GM12878 (cell line): ENCODE measurements at regions not wholly inside any gene's neighbourhood (a gene's known extent, or its start where the extent isn't known, plus 50 kb on each side); places are given as distances from the start of the nearest gene placed in this dataset.

Experiments used
- CBX5 ChIP-seq: sonication (generic); IDR thresholded peaks from 2 replicates; pipeline ENCODE4 v1.6.1; 2016; ENCODE audit warnings: low read depth, moderate library complexity, mild to moderate bottlenecking, inconsistent platforms
- EP300 ChIP-seq, 2 experiments: fragments of 150-350 bp in 1 of 2; IDR thresholded peaks; 2 replicates each; pipeline ENCODE4 v1.6.1; 2011 to 2012; ENCODE audit warnings: low read depth in 2 of 2, low read length in 2 of 2, borderline replicate concordance in 1 of 2, improper control_type of control experiment in 1 of 2, inconsistent platforms in 1 of 2; ENCODE audit not compliant: control insufficient read depth in 1 of 2
- EZH2 ChIP-seq: IDR thresholded peaks from 2 replicates; pipeline ENCODE4 v1.6.1; 2012; ENCODE audit warnings: low read depth, mild to moderate bottlenecking, control low read depth, inconsistent platforms, low read length, borderline replicate concordance; ENCODE audit not compliant: control insufficient read depth
- JUND ChIP-seq: IDR thresholded peaks from 2 replicates; pipeline ENCODE4 v1.6.1; 2012; ENCODE audit warnings: low read depth, mild to moderate bottlenecking, low read length, improper control_type of control experiment, moderate library complexity
- KAT2A ChIP-seq: conservative IDR thresholded peaks from 2 replicates; pipeline ENCODE4 v1.6.1; 2011; ENCODE audit warnings: low read depth, low read length; ENCODE audit not compliant: control insufficient read depth
- NRF1 ChIP-seq: conservative IDR thresholded peaks from 2 replicates; pipeline ENCODE4 v1.6.1; 2011; ENCODE audit warnings: mild to moderate bottlenecking, low read depth, low read length, improper control_type of control experiment
- PAX5 ChIP-seq: IDR thresholded peaks from 2 replicates; pipeline ENCODE4 v1.6.1; 2011; ENCODE audit warnings: low read depth, low read length, borderline replicate concordance
- RFX5 ChIP-seq: IDR thresholded peaks from 2 replicates; pipeline ENCODE4 v1.6.1; 2011; ENCODE audit warnings: low read depth, low read length, improper control_type of control experiment
- SMC3 ChIP-seq: IDR thresholded peaks from 2 replicates; pipeline ENCODE4 v1.6.1; 2011; ENCODE audit warnings: low read length, improper control_type of control experiment, borderline replicate concordance
- SP1 ChIP-seq: IDR thresholded peaks from one replicate; pipeline ENCODE4 v1.6.1; 2011; ENCODE audit warnings: low read depth, low read length
- TAF1 ChIP-seq: IDR thresholded peaks from 2 replicates; pipeline ENCODE4 v1.6.1; 2011; ENCODE audit warnings: mild to moderate bottlenecking, low read depth, low read length, borderline replicate concordance
- TF ChIP-seq, protein P1 (sequence below), 3 experiments: IDR thresholded peaks in 2 of 3; conservative IDR thresholded peaks in 1 of 3; 2 replicates each; pipeline ENCODE4 v1.5.1; 2011; ENCODE audit warnings: low read depth in 3 of 3, low read length in 3 of 3, mild to moderate bottlenecking in 3 of 3, control low read depth in 2 of 3, moderate library complexity in 2 of 3, inconsistent platforms in 1 of 3, mixed read lengths in 1 of 3; ENCODE audit not compliant: control insufficient read depth in 2 of 3, insufficient read depth in 1 of 3; ENCODE audit errors: extremely low read depth in 1 of 3
- TF ChIP-seq, protein P2 (sequence below): IDR thresholded peaks from 2 replicates; pipeline ENCODE4 v1.6.1; 2012; ENCODE audit warnings: low read depth, low read length, improper control_type of control experiment
- TF ChIP-seq, protein P3 (sequence below): IDR thresholded peaks from 2 replicates; pipeline ENCODE4 v1.6.1; 2012; ENCODE audit warnings: mild to moderate bottlenecking, low read depth, low read length

- TF ChIP-seq TAF1 = no peak
- TF ChIP-seq, protein P1, sequence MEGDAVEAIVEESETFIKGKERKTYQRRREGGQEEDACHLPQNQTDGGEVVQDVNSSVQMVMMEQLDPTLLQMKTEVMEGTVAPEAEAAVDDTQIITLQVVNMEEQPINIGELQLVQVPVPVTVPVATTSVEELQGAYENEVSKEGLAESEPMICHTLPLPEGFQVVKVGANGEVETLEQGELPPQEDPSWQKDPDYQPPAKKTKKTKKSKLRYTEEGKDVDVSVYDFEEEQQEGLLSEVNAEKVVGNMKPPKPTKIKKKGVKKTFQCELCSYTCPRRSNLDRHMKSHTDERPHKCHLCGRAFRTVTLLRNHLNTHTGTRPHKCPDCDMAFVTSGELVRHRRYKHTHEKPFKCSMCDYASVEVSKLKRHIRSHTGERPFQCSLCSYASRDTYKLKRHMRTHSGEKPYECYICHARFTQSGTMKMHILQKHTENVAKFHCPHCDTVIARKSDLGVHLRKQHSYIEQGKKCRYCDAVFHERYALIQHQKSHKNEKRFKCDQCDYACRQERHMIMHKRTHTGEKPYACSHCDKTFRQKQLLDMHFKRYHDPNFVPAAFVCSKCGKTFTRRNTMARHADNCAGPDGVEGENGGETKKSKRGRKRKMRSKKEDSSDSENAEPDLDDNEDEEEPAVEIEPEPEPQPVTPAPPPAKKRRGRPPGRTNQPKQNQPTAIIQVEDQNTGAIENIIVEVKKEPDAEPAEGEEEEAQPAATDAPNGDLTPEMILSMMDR (IDR thresholded peaks at IDR 0.05 in 2 of 3, conservative IDR thresholded peaks at IDR 0.05 in 1 of 3; ENCODE audit: control insufficient read depth in 2 of 3, extremely low read depth in 1 of 3, insufficient read depth in 1 of 3, low read depth in 3 of 3, low read length in 3 of 3) = no peak
- TF ChIP-seq NRF1 = no peak
- TF ChIP-seq SMC3 = no peak
- TF ChIP-seq, protein P2, sequence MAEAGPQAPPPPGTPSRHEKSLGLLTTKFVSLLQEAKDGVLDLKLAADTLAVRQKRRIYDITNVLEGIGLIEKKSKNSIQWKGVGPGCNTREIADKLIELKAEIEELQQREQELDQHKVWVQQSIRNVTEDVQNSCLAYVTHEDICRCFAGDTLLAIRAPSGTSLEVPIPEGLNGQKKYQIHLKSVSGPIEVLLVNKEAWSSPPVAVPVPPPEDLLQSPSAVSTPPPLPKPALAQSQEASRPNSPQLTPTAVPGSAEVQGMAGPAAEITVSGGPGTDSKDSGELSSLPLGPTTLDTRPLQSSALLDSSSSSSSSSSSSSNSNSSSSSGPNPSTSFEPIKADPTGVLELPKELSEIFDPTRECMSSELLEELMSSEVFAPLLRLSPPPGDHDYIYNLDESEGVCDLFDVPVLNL = no peak
- no peak for TF ChIP-seq CBX5
- TF ChIP-seq SP1 = no peak
- TF ChIP-seq EZH2 = no peak
- TF ChIP-seq KAT2A = no peak
- TF ChIP-seq PAX5 = no peak
- no peak for TF ChIP-seq EP300 (IDR thresholded peaks at IDR 0.05; ENCODE audit: borderline replicate concordance in 1 of 2, control insufficient read depth in 1 of 2, low read depth in 2 of 2, low read length in 2 of 2)
- TF ChIP-seq RFX5 = no peak
- TF ChIP-seq, protein P3, sequence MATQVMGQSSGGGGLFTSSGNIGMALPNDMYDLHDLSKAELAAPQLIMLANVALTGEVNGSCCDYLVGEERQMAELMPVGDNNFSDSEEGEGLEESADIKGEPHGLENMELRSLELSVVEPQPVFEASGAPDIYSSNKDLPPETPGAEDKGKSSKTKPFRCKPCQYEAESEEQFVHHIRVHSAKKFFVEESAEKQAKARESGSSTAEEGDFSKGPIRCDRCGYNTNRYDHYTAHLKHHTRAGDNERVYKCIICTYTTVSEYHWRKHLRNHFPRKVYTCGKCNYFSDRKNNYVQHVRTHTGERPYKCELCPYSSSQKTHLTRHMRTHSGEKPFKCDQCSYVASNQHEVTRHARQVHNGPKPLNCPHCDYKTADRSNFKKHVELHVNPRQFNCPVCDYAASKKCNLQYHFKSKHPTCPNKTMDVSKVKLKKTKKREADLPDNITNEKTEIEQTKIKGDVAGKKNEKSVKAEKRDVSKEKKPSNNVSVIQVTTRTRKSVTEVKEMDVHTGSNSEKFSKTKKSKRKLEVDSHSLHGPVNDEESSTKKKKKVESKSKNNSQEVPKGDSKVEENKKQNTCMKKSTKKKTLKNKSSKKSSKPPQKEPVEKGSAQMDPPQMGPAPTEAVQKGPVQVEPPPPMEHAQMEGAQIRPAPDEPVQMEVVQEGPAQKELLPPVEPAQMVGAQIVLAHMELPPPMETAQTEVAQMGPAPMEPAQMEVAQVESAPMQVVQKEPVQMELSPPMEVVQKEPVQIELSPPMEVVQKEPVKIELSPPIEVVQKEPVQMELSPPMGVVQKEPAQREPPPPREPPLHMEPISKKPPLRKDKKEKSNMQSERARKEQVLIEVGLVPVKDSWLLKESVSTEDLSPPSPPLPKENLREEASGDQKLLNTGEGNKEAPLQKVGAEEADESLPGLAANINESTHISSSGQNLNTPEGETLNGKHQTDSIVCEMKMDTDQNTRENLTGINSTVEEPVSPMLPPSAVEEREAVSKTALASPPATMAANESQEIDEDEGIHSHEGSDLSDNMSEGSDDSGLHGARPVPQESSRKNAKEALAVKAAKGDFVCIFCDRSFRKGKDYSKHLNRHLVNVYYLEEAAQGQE = no peak
- TF ChIP-seq JUND = no peak
Observed at GRCh38 chr3:176766862-176767261, 430.4 kb downstream of the TBL1XR1 start.
